ENCODE measurements at regions not wholly inside any gene's neighbourhood (a gene's known extent, or its start where the extent isn't known, plus 50 kb on each side); places are given as distances from the start of the nearest gene placed in this dataset.

DNA sequence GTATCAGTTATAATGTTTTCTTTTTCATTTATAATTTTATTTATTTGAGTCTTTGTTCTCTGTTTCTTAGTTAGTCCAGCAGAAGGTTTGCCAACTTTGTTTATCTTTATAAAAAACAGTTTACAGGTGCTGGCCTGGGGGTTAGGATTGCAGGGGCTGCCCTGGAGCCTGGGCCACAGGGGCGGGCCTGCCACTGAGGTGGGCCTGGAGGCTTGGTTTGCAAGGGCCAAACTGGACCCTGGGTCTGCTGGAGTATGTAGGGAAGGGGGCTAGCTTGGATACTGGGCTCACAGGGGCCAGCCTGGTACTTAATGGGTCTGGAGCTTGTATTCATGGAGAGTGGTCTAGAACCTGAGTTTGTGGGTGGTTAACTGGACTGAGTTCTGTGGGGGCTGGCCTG is 789.9 kb upstream of the ADGRL4 start:
- H3K27ac ChIP-seq, result no peak overlapping the region
- TF ChIP-seq, protein P1, sequence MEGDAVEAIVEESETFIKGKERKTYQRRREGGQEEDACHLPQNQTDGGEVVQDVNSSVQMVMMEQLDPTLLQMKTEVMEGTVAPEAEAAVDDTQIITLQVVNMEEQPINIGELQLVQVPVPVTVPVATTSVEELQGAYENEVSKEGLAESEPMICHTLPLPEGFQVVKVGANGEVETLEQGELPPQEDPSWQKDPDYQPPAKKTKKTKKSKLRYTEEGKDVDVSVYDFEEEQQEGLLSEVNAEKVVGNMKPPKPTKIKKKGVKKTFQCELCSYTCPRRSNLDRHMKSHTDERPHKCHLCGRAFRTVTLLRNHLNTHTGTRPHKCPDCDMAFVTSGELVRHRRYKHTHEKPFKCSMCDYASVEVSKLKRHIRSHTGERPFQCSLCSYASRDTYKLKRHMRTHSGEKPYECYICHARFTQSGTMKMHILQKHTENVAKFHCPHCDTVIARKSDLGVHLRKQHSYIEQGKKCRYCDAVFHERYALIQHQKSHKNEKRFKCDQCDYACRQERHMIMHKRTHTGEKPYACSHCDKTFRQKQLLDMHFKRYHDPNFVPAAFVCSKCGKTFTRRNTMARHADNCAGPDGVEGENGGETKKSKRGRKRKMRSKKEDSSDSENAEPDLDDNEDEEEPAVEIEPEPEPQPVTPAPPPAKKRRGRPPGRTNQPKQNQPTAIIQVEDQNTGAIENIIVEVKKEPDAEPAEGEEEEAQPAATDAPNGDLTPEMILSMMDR (conservative IDR thresholded peaks at IDR 0.05), result no peak

DNA sequence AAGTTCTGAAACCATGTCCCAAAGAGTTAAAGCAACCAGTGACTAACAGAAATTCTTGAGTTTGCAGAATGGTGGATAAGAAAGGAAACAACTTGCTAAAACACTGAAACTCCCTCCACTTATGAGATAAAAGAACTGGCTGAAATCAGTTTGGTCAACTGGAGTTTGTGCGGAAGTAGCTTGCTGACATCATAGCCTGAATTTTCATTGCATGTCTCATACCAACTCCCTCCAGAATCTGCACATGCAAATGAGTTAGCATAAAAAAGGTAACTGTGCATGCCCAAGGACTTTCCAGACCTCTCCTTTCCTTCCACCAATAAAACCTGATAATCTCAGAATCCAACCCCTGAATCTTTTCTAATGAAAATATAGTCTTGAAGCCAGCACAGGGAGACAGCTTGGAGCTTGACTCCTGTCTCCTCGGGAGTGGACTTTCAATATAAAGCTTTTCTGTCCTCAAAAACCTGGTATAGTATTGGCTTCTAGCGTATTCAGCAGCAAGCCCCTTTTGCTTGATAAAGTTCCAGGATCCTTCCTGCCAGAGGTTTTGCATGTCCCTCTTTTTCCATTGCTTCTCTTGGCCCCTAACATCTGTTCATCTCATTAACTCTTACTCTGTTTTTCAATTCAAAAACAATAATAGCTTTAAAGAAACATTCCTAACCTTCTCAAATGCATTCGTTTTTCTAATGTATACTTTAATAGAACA is 785.8 kb upstream of the ADGRL4 start:
- H3K27ac ChIP-seq, result no peak overlapping the region
- TF ChIP-seq, protein P1 (conservative IDR thresholded peaks at IDR 0.05), result no peak

DNA sequence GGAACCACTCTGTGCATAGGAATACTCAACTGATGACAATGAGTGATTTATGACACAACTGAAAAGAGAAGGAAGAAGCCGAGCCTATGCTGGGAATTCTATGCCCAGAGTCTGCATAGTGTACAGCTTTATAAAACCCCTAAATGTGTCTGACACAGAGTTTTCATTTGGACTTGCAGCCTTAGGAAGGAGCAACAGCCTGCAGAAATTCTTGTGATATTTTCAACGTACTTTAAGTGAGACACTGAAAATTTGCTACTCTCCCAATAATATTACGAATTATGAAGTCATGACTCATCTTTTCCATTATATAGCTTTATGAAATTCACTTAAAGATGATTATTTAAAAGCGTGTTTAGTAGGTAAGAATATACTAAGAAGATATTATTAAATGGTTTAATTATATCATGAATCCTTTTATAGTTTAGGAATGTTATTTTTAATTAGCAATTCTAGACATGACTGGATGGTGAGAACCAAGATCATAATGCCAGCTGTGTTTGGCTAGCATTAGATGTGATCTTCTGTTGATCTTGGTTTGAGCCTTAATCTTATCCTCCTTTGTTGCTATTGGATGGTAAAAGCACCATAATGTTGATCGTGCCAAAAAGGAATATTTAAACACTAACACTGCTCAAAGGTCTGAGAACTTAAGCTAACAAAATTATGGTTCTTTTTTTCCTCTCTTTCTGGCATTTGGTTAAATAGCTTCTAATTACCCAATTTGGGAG is 785.1 kb upstream of the ADGRL4 start:
- TF ChIP-seq, protein P1 (conservative IDR thresholded peaks at IDR 0.05), result no peak
- H3K27ac ChIP-seq, result no peak overlapping the region

DNA sequence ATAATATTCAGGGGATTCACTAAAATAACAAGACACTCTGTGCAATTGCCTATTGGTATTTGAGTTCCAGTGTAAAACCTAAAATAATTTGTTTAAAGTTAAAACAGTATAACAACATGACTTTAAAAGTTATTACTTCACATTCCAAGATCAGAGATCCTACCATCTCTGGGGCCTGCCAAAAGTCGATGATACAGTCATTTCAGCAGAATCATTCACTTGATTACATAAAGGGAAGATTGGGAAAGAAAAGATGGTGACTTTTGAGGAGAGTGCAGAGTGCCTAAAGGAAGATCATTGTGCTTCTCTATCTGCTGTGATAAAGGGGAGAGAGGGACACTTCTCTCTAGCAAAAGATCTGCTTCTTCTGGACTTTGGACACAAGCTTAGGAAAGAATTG is 784.4 kb upstream of the ADGRL4 start:
- H3K27ac ChIP-seq, result no peak overlapping the region
- TF ChIP-seq, protein P1 (conservative IDR thresholded peaks at IDR 0.05), result no peak

DNA sequence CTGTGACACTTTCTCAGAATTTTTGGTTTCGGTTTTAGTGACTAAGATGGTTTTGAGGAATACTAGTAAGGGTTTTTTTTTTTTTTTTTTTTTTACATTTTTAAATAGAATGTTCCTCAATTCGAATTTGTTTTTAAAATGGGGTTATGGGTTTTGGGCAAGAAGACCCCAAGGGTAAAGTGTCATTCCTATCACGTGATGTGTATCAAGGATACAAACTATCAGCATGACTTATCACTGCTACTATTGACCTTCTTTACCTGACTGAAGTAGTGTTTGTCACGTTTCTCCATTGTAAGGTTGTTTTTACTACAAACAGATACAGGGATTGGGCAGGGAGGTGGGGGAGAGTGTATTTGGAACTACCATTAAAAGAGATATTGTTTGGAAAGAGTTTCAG is 781.1 kb upstream of the ADGRL4 start:
- TF ChIP-seq, protein P1 (conservative IDR thresholded peaks at IDR 0.05), result no peak

DNA sequence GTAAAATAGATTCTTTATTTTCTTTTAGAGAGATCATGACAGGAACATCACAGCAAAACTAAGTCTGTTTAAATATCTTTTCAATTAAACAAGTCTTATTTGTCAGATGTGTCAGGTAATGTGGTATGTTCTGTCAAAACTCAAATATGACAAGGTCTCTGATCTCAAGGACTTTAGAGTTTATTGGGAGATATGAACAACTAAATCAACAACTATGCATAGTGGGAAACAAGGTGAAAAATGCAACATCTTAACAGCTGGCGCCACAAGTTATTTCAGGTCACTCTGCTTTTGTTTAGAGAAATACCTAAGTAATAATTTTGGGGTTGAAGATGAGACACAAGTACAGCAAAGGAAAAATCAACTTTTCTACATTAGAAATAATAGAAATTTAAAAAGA is 779.4 kb upstream of the ADGRL4 start:
- H3K27ac ChIP-seq, result no peak overlapping the region
- TF ChIP-seq, protein P1 (conservative IDR thresholded peaks at IDR 0.05), result no peak

More for the DNA sequence above, 781.1 kb upstream of the ADGRL4 start:
- no peak overlapping the region for H3K27ac ChIP-seq

DNA sequence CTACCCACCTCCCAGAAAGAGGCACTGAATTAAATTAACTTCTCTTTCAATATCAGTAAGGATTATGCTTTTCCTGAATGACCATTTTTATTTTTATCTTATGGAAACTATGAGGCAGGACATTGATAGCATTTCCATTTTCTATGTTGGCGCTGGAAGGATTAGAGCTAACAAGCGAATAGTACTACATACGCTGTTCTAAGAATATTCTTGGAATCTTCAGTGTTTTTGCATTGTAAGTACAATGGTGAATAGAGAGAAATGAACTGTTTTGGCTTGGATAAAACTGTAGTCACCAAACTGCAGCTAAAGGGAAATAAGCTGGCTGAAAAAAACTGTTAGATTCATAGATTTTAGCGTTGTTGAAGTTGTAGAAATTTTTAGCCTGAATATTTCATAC is 779.0 kb upstream of the ADGRL4 start:
- TF ChIP-seq, protein P1 (conservative IDR thresholded peaks at IDR 0.05), result no peak
- H3K27ac ChIP-seq, result no peak overlapping the region
